Loucy (cell line): ENCODE measurements at regions not wholly inside any gene's neighbourhood (a gene's known extent, or its start where the extent isn't known, plus 50 kb on each side); places are given as distances from the start of the nearest gene placed in this dataset.

Experiments
- H2AFZ ChIP-seq: fragments of 200-600 bp; sonication (generic); 2 replicates; pipeline ENCODE4 v1.6.0; 2016; ENCODE audit warnings: antibody characterized with exemption, mild to moderate bottlenecking, low read length, moderate library complexity
- H3F3A ChIP-seq: fragments of 200-600 bp; 2 replicates; pipeline ENCODE4 v1.6.0; 2016; ENCODE audit warnings: antibody characterized with exemption, low read depth, mild to moderate bottlenecking
- H3K27me3 ChIP-seq: fragments of 200-600 bp; sonication (generic); 2 replicates; pipeline ENCODE4 v1.6.1; 2014; ENCODE audit warnings: low read length, mild to moderate bottlenecking; ENCODE audit not compliant: insufficient read depth, poor library complexity, severe bottlenecking
- H3K36me3 ChIP-seq: fragments of 200-600 bp; sonication (generic); 2 replicates; pipeline ENCODE4 v1.6.1; 2016; ENCODE audit warnings: low read length; ENCODE audit not compliant: insufficient read depth
- H3K4me1 ChIP-seq: fragments of 200-600 bp; sonication (generic); 2 replicates; pipeline ENCODE4 v1.5.1; 2014; ENCODE audit warnings: low read length, mild to moderate bottlenecking; ENCODE audit not compliant: insufficient read depth, poor library complexity, severe bottlenecking
- H3K4me2 ChIP-seq: fragments of 200-600 bp; sonication (generic); 2 replicates; pipeline ENCODE4 v1.6.0; 2014; ENCODE audit warnings: antibody characterized with exemption, low read length, low read depth, mild to moderate bottlenecking; ENCODE audit not compliant: poor library complexity, severe bottlenecking
- H3K4me3 ChIP-seq: fragments of 200-600 bp; sonication (generic); 2 replicates; pipeline ENCODE4 v1.5.1; 2014; ENCODE audit warnings: low read length, mild to moderate bottlenecking, mixed read lengths; ENCODE audit not compliant: poor library complexity, severe bottlenecking
- H3K79me2 ChIP-seq: fragments of 200-600 bp; sonication (generic); 2 replicates; pipeline ENCODE4 v1.6.1; 2014; ENCODE audit warnings: low read length; ENCODE audit not compliant: insufficient read depth
- H3K9ac ChIP-seq: fragments of 200-600 bp; sonication (generic); 2 replicates; pipeline ENCODE4 v1.6.0; 2014; ENCODE audit warnings: mild to moderate bottlenecking, low read depth, low read length, moderate library complexity; ENCODE audit not compliant: poor library complexity, severe bottlenecking
- H3K9me2 ChIP-seq: fragments of 200-600 bp; sonication (generic); replicated peaks from 2 replicates; pipeline ENCODE4 v1.6.1; 2016; ENCODE audit warnings: low read depth, low read length, mixed read lengths
- H3K9me3 ChIP-seq: fragments of 200-600 bp; sonication (generic); 2 replicates; pipeline ENCODE4 v1.6.1; 2014; ENCODE audit warnings: mild to moderate bottlenecking, antibody characterized with exemption, low read length, low read depth; ENCODE audit not compliant: insufficient read depth
- H4K20me1 ChIP-seq: fragments of 200-600 bp; sonication (generic); 2 replicates; pipeline ENCODE4 v1.6.0; 2014; ENCODE audit warnings: antibody characterized with exemption, low read length, mild to moderate bottlenecking; ENCODE audit not compliant: insufficient read depth, poor library complexity, severe bottlenecking
- EZH2phosphoT487 ChIP-seq: fragments of 200-600 bp; IDR thresholded peaks from 2 replicates; pipeline ENCODE4 v1.6.1; 2018; ENCODE audit warnings: antibody characterized with exemption, mild to moderate bottlenecking, moderate library complexity, borderline replicate concordance
- TF ChIP-seq, protein P1 (sequence below): fragments of 200-600 bp; sonication (generic); conservative IDR thresholded peaks from 2 replicates; pipeline ENCODE4 v1.5.1; 2014; ENCODE audit warnings: mild to moderate bottlenecking, antibody characterized with exemption, low read length

DNA sequence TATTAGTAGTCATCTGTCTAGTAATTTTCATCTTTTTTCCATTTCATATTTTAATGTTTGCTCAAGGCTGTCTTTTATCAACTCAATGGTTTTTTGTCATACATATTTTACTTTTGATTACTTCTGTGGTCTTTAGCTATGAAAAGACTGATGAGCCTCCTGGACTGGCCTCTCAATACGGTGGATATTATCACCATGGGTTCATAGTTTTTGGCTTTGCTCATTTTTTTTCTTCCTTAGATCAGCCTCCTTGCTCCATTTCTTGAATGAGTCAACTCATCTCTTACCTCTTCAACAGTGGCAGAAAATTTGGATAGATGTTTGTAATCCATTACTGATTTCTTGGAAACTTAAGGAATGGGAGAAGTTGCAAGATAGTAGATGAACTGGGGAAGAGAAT lies 80.1 kb upstream of the ELOVL5 start:
- no peak overlapping the region for H3K4me3 ChIP-seq
- no peak overlapping the region for H2AFZ ChIP-seq
- no peaks in the 10 kb centered on the region for H3K9me2 ChIP-seq
- no peaks in the 10 kb centered on the region for H3F3A ChIP-seq
- H3K27me3 ChIP-seq: no peaks in the 10 kb centered on the region
- H3K4me2 ChIP-seq: no peak overlapping the region
- no peaks in the 10 kb centered on the region for H3K36me3 ChIP-seq
- no peaks in the 10 kb centered on the region for H3K9me3 ChIP-seq
- H3K9ac ChIP-seq: no peak overlapping the region
- H3K4me1 ChIP-seq: peaks cover 5% of the 10 kb centered on the region
- no peaks in the 10 kb centered on the region for H3K79me2 ChIP-seq
- no peaks in the 10 kb centered on the region for H4K20me1 ChIP-seq
- TF ChIP-seq EZH2phosphoT487: no peak
- TF ChIP-seq, protein P1, sequence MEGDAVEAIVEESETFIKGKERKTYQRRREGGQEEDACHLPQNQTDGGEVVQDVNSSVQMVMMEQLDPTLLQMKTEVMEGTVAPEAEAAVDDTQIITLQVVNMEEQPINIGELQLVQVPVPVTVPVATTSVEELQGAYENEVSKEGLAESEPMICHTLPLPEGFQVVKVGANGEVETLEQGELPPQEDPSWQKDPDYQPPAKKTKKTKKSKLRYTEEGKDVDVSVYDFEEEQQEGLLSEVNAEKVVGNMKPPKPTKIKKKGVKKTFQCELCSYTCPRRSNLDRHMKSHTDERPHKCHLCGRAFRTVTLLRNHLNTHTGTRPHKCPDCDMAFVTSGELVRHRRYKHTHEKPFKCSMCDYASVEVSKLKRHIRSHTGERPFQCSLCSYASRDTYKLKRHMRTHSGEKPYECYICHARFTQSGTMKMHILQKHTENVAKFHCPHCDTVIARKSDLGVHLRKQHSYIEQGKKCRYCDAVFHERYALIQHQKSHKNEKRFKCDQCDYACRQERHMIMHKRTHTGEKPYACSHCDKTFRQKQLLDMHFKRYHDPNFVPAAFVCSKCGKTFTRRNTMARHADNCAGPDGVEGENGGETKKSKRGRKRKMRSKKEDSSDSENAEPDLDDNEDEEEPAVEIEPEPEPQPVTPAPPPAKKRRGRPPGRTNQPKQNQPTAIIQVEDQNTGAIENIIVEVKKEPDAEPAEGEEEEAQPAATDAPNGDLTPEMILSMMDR: no peak

DNA sequence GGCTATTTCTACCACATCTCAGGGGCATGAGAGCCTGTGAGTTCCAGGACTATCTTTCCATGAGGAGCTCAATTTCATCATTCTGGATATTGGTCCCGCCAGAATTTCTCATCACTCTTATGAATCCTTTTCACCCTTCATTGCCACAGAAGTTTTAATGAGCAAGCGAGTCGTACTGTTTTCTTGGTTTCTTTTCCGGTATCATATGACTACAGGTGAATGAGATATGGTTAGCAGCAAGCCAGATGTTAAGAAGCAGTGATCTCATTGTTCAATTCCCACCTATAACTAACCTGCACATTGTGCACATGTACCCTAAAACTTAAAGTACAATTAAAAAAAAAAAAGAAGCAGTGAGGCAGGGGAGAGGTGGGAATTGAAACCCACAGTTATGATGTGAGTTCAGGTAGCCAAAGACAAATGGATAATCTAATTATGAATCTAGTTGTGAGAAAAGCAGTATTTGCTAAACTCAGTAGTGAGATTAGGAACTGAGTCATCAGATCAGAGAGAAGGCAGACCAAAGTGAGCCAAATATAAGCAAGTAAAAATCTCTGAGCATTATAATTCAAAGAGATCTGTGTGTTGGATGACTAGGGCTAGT lies 78.0 kb upstream of the ELOVL5 start:
- Histone ChIP-seq H3K9ac (no peak overlapping the region), H3K4me1 (peaks cover 5% of the 10 kb centered on the region), H3K27me3 (no peaks in the 10 kb centered on the region), H4K20me1 (no peaks in the 10 kb centered on the region), H3K79me2 (no peaks in the 10 kb centered on the region), H3K4me3 (no peak overlapping the region), H3K9me2 (no peaks in the 10 kb centered on the region), H3F3A (no peaks in the 10 kb centered on the region), H3K4me2 (no peak overlapping the region), H2AFZ (no peak overlapping the region), H3K9me3 (no peaks in the 10 kb centered on the region), H3K36me3 (no peaks in the 10 kb centered on the region)
- TF ChIP-seq EZH2phosphoT487: no peak
- TF ChIP-seq, protein P1: no peak

DNA sequence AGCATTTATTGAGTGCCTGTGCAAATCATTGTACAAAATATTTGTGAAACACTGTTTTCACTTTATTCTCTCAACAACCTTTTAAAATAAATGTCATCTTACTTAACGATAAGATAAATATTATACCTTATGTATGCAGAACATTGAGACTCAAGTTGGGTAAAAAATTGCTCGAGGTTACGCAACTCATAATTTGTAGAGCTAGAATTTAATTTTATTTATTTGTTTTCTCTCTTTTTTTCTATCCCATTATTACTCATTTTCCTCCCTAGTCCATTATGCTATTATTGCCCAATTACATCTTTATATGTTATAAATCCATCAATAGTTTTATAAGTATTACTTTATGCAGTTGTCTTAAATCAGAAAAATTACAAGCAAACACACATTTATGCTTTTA lies 77.4 kb upstream of the ELOVL5 start:
- no peaks in the 10 kb centered on the region for H3K9me3 ChIP-seq
- no peak overlapping the region for H2AFZ ChIP-seq
- H3K36me3 ChIP-seq: no peaks in the 10 kb centered on the region
- H3K9me2 ChIP-seq: no peaks in the 10 kb centered on the region
- TF ChIP-seq EZH2phosphoT487: no peak
- TF ChIP-seq, protein P1: no peak
- H3F3A ChIP-seq: no peaks in the 10 kb centered on the region
- no peaks in the 10 kb centered on the region for H3K27me3 ChIP-seq
- H4K20me1 ChIP-seq: no peaks in the 10 kb centered on the region
- peaks cover 5% of the 10 kb centered on the region for H3K4me1 ChIP-seq
- no peak overlapping the region for H3K4me2 ChIP-seq
- no peaks in the 10 kb centered on the region for H3K79me2 ChIP-seq
- H3K4me3 ChIP-seq: no peak overlapping the region
- H3K9ac ChIP-seq: no peak overlapping the region
